GM23248 (cell line): ENCODE measurements at regions not wholly inside any gene's neighbourhood (a gene's known extent, or its start where the extent isn't known, plus 50 kb on each side); places are given as distances from the start of the nearest gene placed in this dataset.

Experiments
- DNase-seq: peaks from one replicate; pipeline ENCODE4 v3.0.0-alpha.2; 2015
- H2AFZ ChIP-seq: fragments of 200-600 bp; sonication (generic); 2 replicates; pipeline ENCODE4 v1.6.1; 2016; ENCODE audit warnings: antibody characterized with exemption
- H3F3A ChIP-seq: fragments of 200-600 bp; sonication (generic); 2 replicates; pipeline ENCODE4 v1.6.1; 2016; ENCODE audit warnings: mild to moderate bottlenecking, antibody characterized with exemption, mixed run types; ENCODE audit not compliant: insufficient read depth
- H3K27ac ChIP-seq: fragments of 200-600 bp; sonication (generic); 2 replicates; pipeline ENCODE4 v1.5.1; 2016; ENCODE audit warnings: mild to moderate bottlenecking
- H3K27me3 ChIP-seq: fragments of 200-600 bp; sonication (generic); replicated peaks from 2 replicates; pipeline ENCODE4 v1.6.1; 2016; ENCODE audit warnings: mild to moderate bottlenecking; ENCODE audit not compliant: insufficient read depth
- H3K36me3 ChIP-seq: fragments of 200-600 bp; sonication (generic); 2 replicates; pipeline ENCODE4 v1.6.1; 2016; ENCODE audit warnings: low read depth, mild to moderate bottlenecking
- H3K4me1 ChIP-seq: fragments of 200-600 bp; sonication (generic); 2 replicates; pipeline ENCODE4 v1.6.1; 2016; ENCODE audit warnings: mild to moderate bottlenecking; ENCODE audit not compliant: insufficient read depth
- H3K4me2 ChIP-seq: fragments of 200-600 bp; sonication (generic); one replicate; pipeline ENCODE4 v1.6.1; 2016; ENCODE audit warnings: mild to moderate bottlenecking; ENCODE audit not compliant: unreplicated experiment
- H3K4me3 ChIP-seq: fragments of 200-600 bp; sonication (generic); 2 replicates; pipeline ENCODE4 v1.5.1; 2016; ENCODE audit warnings: mild to moderate bottlenecking
- H3K79me2 ChIP-seq: fragments of 200-600 bp; sonication (generic); 2 replicates; pipeline ENCODE4 v1.6.1; 2016; ENCODE audit warnings: mild to moderate bottlenecking; ENCODE audit not compliant: insufficient read depth
- H3K9ac ChIP-seq: fragments of 200-600 bp; sonication (generic); 2 replicates; pipeline ENCODE4 v1.6.1; 2016; ENCODE audit warnings: mild to moderate bottlenecking
- H3K9me2 ChIP-seq: fragments of 200-600 bp; sonication (generic); 2 replicates; pipeline ENCODE4 v1.6.1; 2016; ENCODE audit warnings: mixed run types, mild to moderate bottlenecking, moderate library complexity; ENCODE audit not compliant: insufficient read depth
- H3K9me3 ChIP-seq: fragments of 200-600 bp; sonication (generic); one replicate; pipeline ENCODE4 v1.6.1; 2017; ENCODE audit warnings: low read depth
- H4K20me1 ChIP-seq: fragments of 200-600 bp; sonication (generic); 2 replicates; pipeline ENCODE4 v1.6.0; 2016; ENCODE audit not compliant: insufficient read depth
- EZH2 ChIP-seq: fragments of 200-600 bp; sonication (generic); IDR thresholded peaks from 2 replicates; pipeline ENCODE4 v1.6.1; 2018; ENCODE audit warnings: antibody characterized with exemption, mild to moderate bottlenecking; ENCODE audit not compliant: insufficient read depth, poor library complexity, severe bottlenecking
- EZH2phosphoT487 ChIP-seq: fragments of 200-600 bp; sonication (generic); IDR thresholded peaks from 2 replicates; pipeline ENCODE4 v1.6.1; 2018; ENCODE audit warnings: antibody characterized with exemption, moderate library complexity, mild to moderate bottlenecking, low read depth; ENCODE audit not compliant: insufficient read depth
- WGBS, 2 experiments: methylation state at CpG; one replicate each; pipeline ENCODE4 v1.1.6; 2015 to 2017; ENCODE audit warnings: low lambda C conversion rate in 2 of 2, low coverage in 1 of 2; ENCODE audit errors: missing lambda C conversion rate in 2 of 2; 5-methylcytosine and 5-hydroxymethylcytosine counted together
- in situ Hi-C: fragments of 300-500 bp; cut with MboI; formaldehyde crosslinking; loops from 2 replicates; pipeline ENCODE4 v1.15.0; 2020

- no peaks in the 10 kb centered on the region for H3K4me1 ChIP-seq
- no peaks in the 10 kb centered on the region for H4K20me1 ChIP-seq
- H3K79me2 ChIP-seq = no peaks in the 10 kb centered on the region
- no peaks in the 10 kb centered on the region for H3K9me3 ChIP-seq
- H3K4me2 ChIP-seq = no peak overlapping the region
- WGBS, 2 experiments = 44 to 56% methylated on average over 5 of the region's 5 CpGs
- no peak overlapping the region for H3K9ac ChIP-seq
- no peaks in the 10 kb centered on the region for H3K9me2 ChIP-seq
- no peak overlapping the region for H2AFZ ChIP-seq
- no peaks in the 10 kb centered on the region for H3F3A ChIP-seq
- TF ChIP-seq EZH2phosphoT487 (no peak), EZH2 (no peak)
- no peaks in the 10 kb centered on the region for H3K36me3 ChIP-seq
- no peak overlapping the region for H3K4me3 ChIP-seq
- in situ Hi-C loops = no loop called here
- no peaks in the 10 kb centered on the region; the same call in 1 of the 2 replicates for H3K27me3 ChIP-seq
- H3K27ac ChIP-seq = no peak overlapping the region
- DNase-seq = no peak
Observed at GRCh38 chr20:24147479-24147878, 158.9 kb upstream of the GGTLC1 start.

DNA sequence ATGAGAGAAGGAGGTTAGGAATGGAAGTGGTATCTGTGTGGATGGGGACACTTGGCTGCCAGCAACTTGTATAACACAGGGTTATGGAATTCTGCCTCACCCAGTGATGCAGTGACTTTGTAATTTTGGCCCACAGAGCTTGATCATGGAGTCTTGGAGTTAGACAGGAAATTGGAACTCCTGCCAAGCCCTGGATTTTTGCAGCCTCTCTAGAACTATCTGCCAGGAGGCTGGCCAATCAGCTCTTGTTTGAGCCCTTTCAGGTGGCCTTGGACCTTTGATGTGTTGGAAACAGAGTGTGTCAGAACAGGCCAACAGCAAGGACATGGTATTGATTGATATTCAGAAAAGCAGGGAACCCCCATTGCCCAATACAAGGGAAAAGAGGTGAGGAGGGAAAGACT lies 157.7 kb upstream of the GGTLC1 start:
- no peaks in the 10 kb centered on the region for H3K9me2 ChIP-seq
- H2AFZ ChIP-seq = no peak overlapping the region
- H3K27ac ChIP-seq = no peak overlapping the region
- H3K4me3 ChIP-seq = no peak overlapping the region
- no peaks in the 10 kb centered on the region for H3K79me2 ChIP-seq
- in situ Hi-C loops = no loop called here
- no peaks in the 10 kb centered on the region; the same call in 1 of the 2 replicates for H3K27me3 ChIP-seq
- H3K36me3 ChIP-seq = no peaks in the 10 kb centered on the region
- TF ChIP-seq EZH2 = no peak
- TF ChIP-seq EZH2phosphoT487 = no peak
- H4K20me1 ChIP-seq = no peaks in the 10 kb centered on the region
- no peak overlapping the region for H3K9ac ChIP-seq
- H3K9me3 ChIP-seq = no peaks in the 10 kb centered on the region
- DNase-seq = peak; percentile 25
- H3K4me2 ChIP-seq = no peak overlapping the region
- no peaks in the 10 kb centered on the region for H3K4me1 ChIP-seq
- no peaks in the 10 kb centered on the region for H3F3A ChIP-seq

GRCh38 chr20:24144371-24144770 lies 155.8 kb upstream of the GGTLC1 start:
- H3K27ac ChIP-seq = no peak overlapping the region
- H3K9me2 ChIP-seq = no peaks in the 10 kb centered on the region
- WGBS, 2 experiments = 28 to 34% methylated on average over 7 to 8 of the region's 8 CpGs
- H3K36me3 ChIP-seq = no peaks in the 10 kb centered on the region
- H4K20me1 ChIP-seq = no peaks in the 10 kb centered on the region
- H3K9ac ChIP-seq = no peak overlapping the region
- no peak overlapping the region for H3K4me3 ChIP-seq
- DNase-seq = no peak
- no peaks in the 10 kb centered on the region; the same call in 1 of the 2 replicates for H3K27me3 ChIP-seq
- TF ChIP-seq EZH2 (no peak), EZH2phosphoT487 (no peak)
- in situ Hi-C loops = no loop called here
- no peak overlapping the region for H2AFZ ChIP-seq
- no peaks in the 10 kb centered on the region for H3K4me1 ChIP-seq
- no peaks in the 10 kb centered on the region for H3K9me3 ChIP-seq
- no peak overlapping the region for H3K4me2 ChIP-seq
- no peaks in the 10 kb centered on the region for H3F3A ChIP-seq
- no peaks in the 10 kb centered on the region for H3K79me2 ChIP-seq

DNA sequence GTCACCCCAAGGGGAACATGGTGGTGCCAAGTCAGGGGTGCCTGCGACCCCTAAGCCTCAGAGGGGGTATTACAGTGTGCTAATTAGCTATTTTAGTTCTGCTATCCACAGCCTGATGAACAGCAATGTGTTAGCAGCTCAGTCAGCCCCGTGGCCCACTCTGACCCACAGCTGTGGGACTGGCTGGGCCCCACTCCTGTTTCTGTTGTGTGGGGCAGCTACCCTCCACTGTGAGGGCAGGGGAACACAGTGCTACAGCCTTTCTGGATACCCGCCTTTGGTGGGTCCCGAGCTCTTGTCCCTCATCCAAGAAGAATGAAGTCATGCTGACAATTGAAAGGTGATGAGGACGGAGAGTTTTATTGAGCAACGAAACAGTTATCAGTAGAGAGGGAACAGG lies 152.5 kb upstream of the GGTLC1 start:
- Histone ChIP-seq H3K9me3 (no peaks in the 10 kb centered on the region), H3F3A (no peaks in the 10 kb centered on the region), H3K9me2 (no peaks in the 10 kb centered on the region), H3K27me3 (no peaks in the 10 kb centered on the region), H3K27ac (no peak overlapping the region), H3K36me3 (no peaks in the 10 kb centered on the region), H3K79me2 (no peaks in the 10 kb centered on the region), H3K4me3 (no peak overlapping the region), H4K20me1 (no peaks in the 10 kb centered on the region), H3K9ac (no peak overlapping the region), H3K4me1 (no peaks in the 10 kb centered on the region), H2AFZ (no peak overlapping the region), H3K4me2 (no peak overlapping the region)
- TF ChIP-seq EZH2phosphoT487 = no peak
- in situ Hi-C loops = no loop called here
- WGBS, 2 experiments = 37 to 42% methylated on average over 6 of the region's 6 CpGs
- no peak for DNase-seq

GRCh38 chr20:24139846-24140245 lies 151.3 kb upstream of the GGTLC1 start:
- H3K27me3 ChIP-seq = no peaks in the 10 kb centered on the region
- in situ Hi-C loops = no loop called here
- no peaks in the 10 kb centered on the region for H3F3A ChIP-seq
- no peak for DNase-seq
- H3K9me3 ChIP-seq = no peaks in the 10 kb centered on the region
- no peaks in the 10 kb centered on the region for H4K20me1 ChIP-seq
- no peaks in the 10 kb centered on the region for H3K79me2 ChIP-seq
- no peak overlapping the region for H3K4me3 ChIP-seq
- H3K36me3 ChIP-seq = no peaks in the 10 kb centered on the region
- H3K27ac ChIP-seq = no peak overlapping the region
- TF ChIP-seq EZH2 = no peak
- TF ChIP-seq EZH2phosphoT487 = no peak
- no peaks in the 10 kb centered on the region for H3K9me2 ChIP-seq
- no peak overlapping the region for H2AFZ ChIP-seq
- H3K4me2 ChIP-seq = no peak overlapping the region
- H3K4me1 ChIP-seq = no peaks in the 10 kb centered on the region
- 15 to 36% methylated on average over 1 of the region's 1 CpG for WGBS, 2 experiments
- no peak overlapping the region for H3K9ac ChIP-seq
